Left cardiac atrium (tissue), 4 donors: ENCODE measurements at regions not wholly inside any gene's neighbourhood (a gene's known extent, or its start where the extent isn't known, plus 50 kb on each side); places are given as distances from the start of the nearest gene placed in this dataset.

Experiments used
- ATAC-seq, 2 donors: fragments of 200-7000 bp; cut with Tn5 transposase; one replicate each; pipeline ENCODE4 v1.9.1; 2020; ENCODE audit warnings: mild to moderate bottlenecking in 2 of 2, moderate library complexity in 2 of 2
- DNase-seq: peaks from one replicate; pipeline ENCODE4 v3.0.0-alpha.2; 2020
- intact Hi-C, 2 donors: fragments of 100-400 bp; cut with DNase I; formaldehyde crosslinking; loops; one replicate each; pipeline versions ENCODE4 v1.14.1 to v1.15.1; 2022 to 2023
- donor health status: DM: no; HTN: yes; CAD: no.
- donor health status: DM: no; HTN: yes; CAD: no; lungs with severe emphysema.
- donor health status: DM: yes; HTN: yes; CAD: no.
- donor health status: Dilated cardiomyopathy.

DNA sequence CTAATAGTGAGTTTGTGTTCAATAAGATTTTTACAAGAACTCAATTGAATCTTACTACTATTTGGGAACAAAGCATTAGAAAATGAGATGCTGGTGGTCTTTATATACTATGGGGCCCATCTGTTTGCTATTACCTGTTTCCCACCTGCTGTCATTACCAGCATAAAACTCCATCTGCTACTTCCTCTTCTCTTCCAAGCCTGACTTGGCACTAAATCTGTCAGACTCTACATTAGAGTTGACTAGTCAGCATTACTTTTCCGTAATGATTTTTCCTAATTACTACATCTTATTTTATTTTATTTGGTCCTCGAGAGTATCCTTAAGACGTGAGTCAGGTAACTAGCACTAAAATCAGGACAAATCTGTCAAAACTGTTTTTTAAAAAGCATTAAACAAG is 68.1 kb upstream of the KRR1 start:
- DNase-seq (no peak), ATAC-seq (no peak)

DNA sequence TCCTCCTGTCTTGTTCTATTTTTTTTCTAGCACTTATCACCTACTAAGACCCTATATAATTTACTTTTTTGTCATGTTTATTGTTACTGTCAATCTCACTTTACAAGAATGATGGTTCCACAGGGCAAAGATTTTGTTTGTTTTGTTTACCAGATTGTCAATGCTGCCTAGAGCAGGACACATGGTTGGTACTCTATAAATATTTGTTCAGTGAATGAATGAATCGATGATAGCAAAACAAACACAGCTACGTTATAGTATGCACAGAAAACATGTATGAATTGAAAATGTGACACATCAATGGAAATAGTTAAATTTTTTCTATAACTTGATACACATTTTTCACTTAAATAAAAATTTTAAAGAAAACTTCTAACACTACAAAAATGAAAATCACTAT is 67.1 kb upstream of the KRR1 start:
- no peak for ATAC-seq
- intact Hi-C loops, result no loop called here
- no peak for DNase-seq

More for the DNA sequence above, 68.1 kb upstream of the KRR1 start:
- intact Hi-C loops, result no loop called here

DNA sequence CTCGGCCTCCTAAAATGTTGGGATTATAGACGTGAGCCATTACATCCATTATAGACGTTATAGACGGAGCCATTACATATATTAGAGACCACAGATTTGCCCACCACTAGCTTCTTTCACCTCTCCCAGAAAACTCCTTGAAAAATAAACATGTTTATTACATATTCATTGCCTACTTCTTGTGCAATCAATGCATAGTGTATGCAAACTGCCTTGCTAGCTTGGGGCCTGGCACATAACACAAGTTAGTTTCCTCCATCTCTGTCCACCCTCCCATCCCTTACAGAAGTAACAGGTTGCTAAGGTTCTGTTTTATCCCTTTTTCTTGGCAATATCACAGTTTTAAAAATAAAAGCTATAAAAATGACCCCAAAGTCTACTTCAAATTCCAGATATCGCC is 66.4 kb upstream of the KRR1 start:
- intact Hi-C loops, result no loop called here
- no peak for ATAC-seq
- no peak for DNase-seq

DNA sequence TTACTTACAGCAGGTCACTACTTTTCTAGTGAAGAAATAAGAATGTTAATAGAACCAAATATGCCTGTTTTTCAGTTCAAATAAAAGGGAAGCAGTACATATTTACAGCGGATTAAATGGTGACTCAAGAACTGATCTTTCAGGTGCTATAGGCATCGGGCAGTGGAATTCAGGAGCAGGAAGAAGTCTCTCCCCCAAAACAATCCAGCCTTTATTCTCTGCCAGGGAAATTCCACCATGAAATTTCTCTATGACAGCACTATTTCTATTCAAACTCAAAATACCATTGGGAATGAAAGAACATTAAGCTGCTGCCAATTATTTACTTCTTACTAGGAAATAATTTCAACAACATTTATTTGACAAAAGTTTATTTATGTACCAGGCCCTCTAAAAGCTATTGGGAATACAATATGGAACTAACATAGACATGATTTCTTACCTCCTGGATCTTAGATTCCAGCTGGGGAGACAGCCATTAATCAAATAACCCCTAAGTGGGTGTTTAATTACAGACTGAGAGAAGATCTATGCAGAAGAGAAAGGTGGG is 60.3 kb upstream of the KRR1 start:
- intact Hi-C loops, result no loop called here
- DNase-seq, result no peak
- ATAC-seq, result no peak

DNA sequence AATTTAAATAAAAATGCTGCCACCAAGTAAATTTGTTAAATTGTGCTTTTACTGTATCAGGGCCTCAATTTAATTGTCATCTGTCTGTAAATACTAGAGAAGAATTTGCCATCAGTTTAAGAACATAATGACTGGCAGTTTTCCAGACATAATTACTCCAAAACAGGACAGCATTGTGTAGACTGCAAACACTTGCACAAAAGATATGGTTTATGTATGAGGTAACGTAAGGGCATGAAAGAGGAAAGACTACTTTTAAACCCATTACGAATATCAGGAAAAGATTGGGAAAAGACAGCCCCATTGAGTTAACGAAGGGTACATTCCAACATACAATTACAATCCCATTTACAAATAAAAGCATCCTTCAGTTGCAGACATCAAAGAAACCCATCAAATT is 59.8 kb upstream of the KRR1 start:
- no peak for ATAC-seq
- intact Hi-C loops, result no loop called here
- no peak for DNase-seq

DNA sequence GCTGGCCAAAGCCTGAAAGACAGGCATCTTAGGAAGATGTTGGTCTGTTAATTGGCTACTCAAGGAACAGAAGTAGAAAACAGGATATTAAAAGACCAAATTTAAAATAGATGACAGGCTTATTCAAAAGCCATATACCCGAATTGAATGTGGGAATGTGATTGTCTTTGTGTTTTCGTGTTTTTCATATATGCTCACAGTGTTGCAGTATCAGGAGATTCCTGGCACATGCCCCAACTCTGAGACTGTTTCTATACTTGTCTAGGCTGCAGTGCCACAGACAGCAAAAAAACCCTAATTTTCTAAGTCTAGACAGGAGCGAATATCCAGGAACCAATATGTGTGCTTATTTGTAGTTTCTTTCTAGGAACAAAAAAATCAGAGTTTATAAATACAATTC is 57.4 kb upstream of the KRR1 start:
- DNase-seq (no peak), ATAC-seq (no peak)
- intact Hi-C loops, result loop anchor here in 1 of 2 donors (10.0 kb wide), 1 partner anchor 366 kb away; no protein-coding TSS in a partner anchor

DNA sequence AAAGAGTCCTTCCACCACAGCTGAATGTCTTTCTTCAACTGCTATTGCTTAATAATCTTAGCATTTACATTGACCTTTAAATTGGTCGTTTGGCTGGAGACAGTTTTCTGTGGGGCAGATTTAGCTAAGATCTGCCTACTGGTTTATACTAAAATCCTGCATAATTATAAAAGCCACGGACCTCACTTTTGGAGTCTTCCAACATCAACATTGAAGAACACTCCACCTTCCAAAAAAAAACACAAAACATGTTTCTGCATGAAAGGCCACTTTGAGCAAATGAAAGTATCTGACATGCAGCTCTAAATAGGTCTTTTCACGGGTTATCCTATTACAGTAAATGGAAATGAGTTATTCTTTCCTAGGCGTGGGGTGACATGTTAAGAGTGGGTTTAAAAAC is 57.0 kb upstream of the KRR1 start:
- DNase-seq, result no peak
- intact Hi-C loops, result loop anchor here in 1 of 2 donors (10.0 kb wide), 1 partner anchor 366 kb away; no protein-coding TSS in a partner anchor
- ATAC-seq, result no peak

DNA sequence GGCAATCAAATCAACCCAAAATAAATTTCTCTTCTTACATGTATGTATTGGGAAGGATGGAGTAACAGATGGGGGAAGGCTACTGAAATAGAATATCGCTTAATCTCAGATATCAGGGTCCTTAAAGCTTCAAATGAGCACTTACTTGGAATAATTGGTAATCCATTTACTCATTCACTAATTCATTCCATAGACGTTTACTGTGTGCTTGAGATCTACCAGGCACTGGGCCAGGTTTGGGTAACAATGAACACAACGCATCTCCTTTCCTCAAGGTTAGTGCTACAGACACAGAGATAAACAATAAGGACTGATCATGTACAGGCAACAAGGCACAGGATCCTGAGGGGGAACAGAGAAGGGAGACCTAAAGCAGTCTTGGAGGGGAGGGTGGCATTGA is 54.4 kb upstream of the KRR1 start:
- intact Hi-C loops, result loop anchor here in 1 of 2 donors (10.0 kb wide), 1 partner anchor 369 kb away; no protein-coding TSS in a partner anchor
- DNase-seq (no peak), ATAC-seq (no peak)

DNA sequence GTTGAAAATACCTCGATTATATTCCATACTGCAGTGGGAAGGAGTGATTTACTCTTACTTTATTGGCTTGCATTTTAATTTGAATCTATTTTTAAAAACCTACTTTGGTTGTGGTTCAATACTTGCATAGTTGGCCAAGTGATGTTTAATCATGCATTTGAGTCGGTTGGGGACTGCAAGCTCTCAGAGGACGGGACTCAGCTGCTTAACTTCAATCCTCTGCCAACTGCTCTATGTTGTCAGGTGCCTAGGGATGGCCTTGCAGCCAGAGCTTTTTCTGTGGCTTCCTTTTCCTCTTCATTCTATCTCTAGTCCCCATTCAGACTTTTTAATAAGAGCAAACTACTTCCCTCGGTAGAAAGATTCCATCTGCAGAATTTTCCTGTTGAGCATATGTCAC is 53.4 kb upstream of the KRR1 start:
- no peak for DNase-seq
- no peak for ATAC-seq
- intact Hi-C loops, result loop anchor here in 1 of 2 donors (10.0 kb wide), 1 partner anchor 370 kb away; no protein-coding TSS in a partner anchor

DNA sequence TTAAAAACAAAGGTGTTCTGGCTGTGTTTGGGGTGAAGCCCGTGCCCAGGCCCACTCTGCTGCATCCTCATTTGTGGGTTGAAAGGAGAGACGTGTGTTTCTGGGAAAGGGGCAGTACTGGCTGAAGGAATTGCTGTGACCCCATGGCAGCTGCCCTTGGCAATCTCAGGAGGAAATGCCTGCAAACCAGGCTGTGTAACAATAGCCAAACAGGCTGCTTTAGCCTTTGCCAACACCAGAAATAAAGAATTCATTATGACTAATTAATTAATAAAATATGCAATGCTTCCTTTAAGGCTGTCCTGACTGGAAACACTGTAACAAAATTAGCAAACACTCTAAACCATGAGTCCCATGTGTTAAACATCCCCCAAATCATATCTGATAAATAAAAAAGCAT is 53.0 kb upstream of the KRR1 start:
- no peak for DNase-seq
- peak in 1 of 2 donors; percentile 56 for ATAC-seq
- intact Hi-C loops, result loop anchor here in 1 of 2 donors (10.0 kb wide), 1 partner anchor 370 kb away; no protein-coding TSS in a partner anchor

DNA sequence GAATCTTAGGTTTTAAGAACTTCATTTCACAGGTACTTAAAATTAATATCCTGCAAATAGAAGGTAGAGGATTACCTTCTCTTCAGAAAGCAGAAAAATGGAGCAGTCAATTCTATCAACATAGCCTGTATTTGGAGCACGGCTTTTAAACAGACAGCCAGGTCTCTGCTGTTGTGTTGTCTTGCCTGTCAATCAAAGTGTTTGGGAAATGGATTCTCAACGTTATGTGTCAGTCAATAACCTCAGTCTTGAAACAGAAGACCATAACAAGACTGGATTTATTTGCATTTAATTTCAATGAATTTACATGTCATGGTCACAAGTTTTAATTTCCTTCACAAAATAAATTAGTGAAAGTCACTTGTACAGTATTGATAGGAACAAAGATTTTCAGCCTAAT is 51.9 kb upstream of the KRR1 start:
- intact Hi-C loops, result loop anchor here in 1 of 2 donors (10.0 kb wide), 1 partner anchor 371 kb away; no protein-coding TSS in a partner anchor
- DNase-seq (no peak), ATAC-seq (no peak)

DNA sequence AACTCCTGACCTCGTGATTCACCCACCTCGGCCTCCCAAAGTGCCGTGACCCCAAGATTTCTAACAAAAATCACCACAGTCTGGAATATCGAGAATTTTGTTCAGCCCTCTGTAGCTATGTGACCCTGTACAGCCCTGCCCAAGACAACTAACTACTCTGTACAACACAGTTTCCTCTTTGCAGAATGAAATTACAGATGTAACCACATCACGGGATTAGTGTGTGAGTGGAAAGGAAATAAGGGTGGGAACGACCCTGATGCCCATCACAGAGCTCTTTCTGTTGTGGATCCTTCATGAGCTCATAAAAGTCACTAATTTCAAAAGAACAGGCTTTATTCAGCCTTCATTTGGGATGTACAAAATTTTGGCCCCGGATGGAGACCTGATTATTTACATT is 50.5 kb upstream of the KRR1 start:
- ATAC-seq (no peak), DNase-seq (no peak)
- intact Hi-C loops, result loop anchor here in 1 of 2 donors (10.0 kb wide), 1 partner anchor 373 kb away; no protein-coding TSS in a partner anchor
